Naive thymus-derived CD8-positive, alpha-beta T cell (primary cell): ENCODE measurements at regions not wholly inside any gene's neighbourhood (a gene's known extent, or its start where the extent isn't known, plus 50 kb on each side); places are given as distances from the start of the nearest gene placed in this dataset.
A peak's percentile ranks its signal among the peaks of the same experiment; 100 is the strongest.

Experiments
- ATAC-seq, 2 donors: fragments of 150-1000 bp; cut with Tn5 transposase in 1 of 2; sonication (Bioruptor Pico), chemical (Tn5 transposase) in 1 of 2; 1 replicate in 1 of 2; 2 replicates in 1 of 2; pipeline ENCODE4 v1.10.0; 2021; ENCODE audit warnings: mild to moderate bottlenecking in 2 of 2, moderate library complexity in 2 of 2
- POLR2A ChIA-PET: fragments of 350-600 bp; sonication (Branson Sonifier 250); formaldehyde crosslinking; loops from one replicate; lab custom pipeline; 2021; ENCODE audit warnings: antibody characterized with exemption; lab: Charles Lee
- DNase-seq, 10 donors: peaks; one replicate each; pipeline versions ENCODE4 v3.0.0 to v3.0.0-alpha.2; 2020 to 2022
- H3K27ac Mint-ChIP-seq, 10 donors: one replicate each; pipeline ENCODE4 v1.8.0; 2020 to 2022; ENCODE audit warnings: mild to moderate bottlenecking in 10 of 10, mixed read lengths in 10 of 10, moderate library complexity in 4 of 10, inconsistent platforms in 1 of 10
- H3K27me3 Mint-ChIP-seq, 5 donors: one replicate each; pipeline ENCODE4 v1.8.0; 2021 to 2022; ENCODE audit warnings: mixed read lengths in 5 of 5
- H3K36me3 Mint-ChIP-seq, 3 donors: one replicate each; pipeline ENCODE4 v1.8.0; 2020 to 2022; ENCODE audit warnings: mixed read lengths in 3 of 3, mild to moderate bottlenecking in 2 of 3, inconsistent platforms in 1 of 3
- H3K4me1 Mint-ChIP-seq, 4 donors: one replicate each; pipeline ENCODE4 v1.8.0; 2021 to 2022; ENCODE audit warnings: mixed read lengths in 4 of 4
- H3K4me3 Mint-ChIP-seq, 10 donors: one replicate each; pipeline ENCODE4 v1.8.0; 2020 to 2022; ENCODE audit warnings: mild to moderate bottlenecking in 10 of 10, mixed read lengths in 10 of 10, moderate library complexity in 6 of 10, inconsistent platforms in 1 of 10
- H3K9me3 Mint-ChIP-seq, 9 donors: one replicate each; pipeline ENCODE4 v1.8.0; 2020 to 2022; ENCODE audit warnings: mixed read lengths in 9 of 9, mild to moderate bottlenecking in 3 of 9, inconsistent platforms in 1 of 9, moderate library complexity in 1 of 9

GRCh38 chr6:129938249-129939020, 77.3 kb upstream of the TMEM244 start:
- H3K36me3 Mint-ChIP-seq, result no peaks in the 10 kb centered on the region
- DNase-seq (no peak), ATAC-seq (no peak)
- POLR2A ChIA-PET, result interaction anchor here (0.7 kb wide), 1 partner anchor 262 kb away, joined by 4 read pairs; no protein-coding TSS in a partner anchor
- peaks cover 10 to 25% (median 16%) of the 10 kb centered on the region in 5 donors for H3K27me3 Mint-ChIP-seq
- no peaks in the 10 kb centered on the region for H3K4me1 Mint-ChIP-seq
- no peaks in the 10 kb centered on the region for H3K9me3 Mint-ChIP-seq
- H3K4me3 Mint-ChIP-seq, result no peak overlapping the region
- H3K27ac Mint-ChIP-seq, result no peak overlapping the region

GRCh38 chr6:129936329-129937165, 75.4 kb upstream of the TMEM244 start:
- ATAC-seq (peak in 1 of 2 donors; percentile 41), DNase-seq (peak in 7 of 10 donors; percentile 15 to 36 (median 30))
- H3K4me3 Mint-ChIP-seq, result no peak overlapping the region
- H3K36me3 Mint-ChIP-seq, result no peaks in the 10 kb centered on the region
- H3K4me1 Mint-ChIP-seq, result peaks cover 0 to 2% (median 0%) of the 10 kb centered on the region in 4 donors
- no peak overlapping the region for H3K27ac Mint-ChIP-seq
- POLR2A ChIA-PET, result no interaction called here
- H3K27me3 Mint-ChIP-seq, result peaks cover 10 to 25% (median 16%) of the 10 kb centered on the region in 5 donors
- H3K9me3 Mint-ChIP-seq, result no peaks in the 10 kb centered on the region

GRCh38 chr6:129932321-129932720, 71.2 kb upstream of the TMEM244 start:
- no peak for ATAC-seq
- no peaks in the 10 kb centered on the region for H3K36me3 Mint-ChIP-seq
- POLR2A ChIA-PET, result no interaction called here

GRCh38 chr6:129929433-129929832, 68.3 kb upstream of the TMEM244 start:
- H3K4me3 Mint-ChIP-seq, result no peak overlapping the region
- H3K9me3 Mint-ChIP-seq, result no peaks in the 10 kb centered on the region
- no peak overlapping the region for H3K27ac Mint-ChIP-seq
- no peak for DNase-seq
- no peak for ATAC-seq
- peaks cover 0 to 10% (median 0%) of the 10 kb centered on the region in 5 donors for H3K27me3 Mint-ChIP-seq
- POLR2A ChIA-PET, result no interaction called here
- H3K4me1 Mint-ChIP-seq, result peaks cover 0 to 5% (median under 1%) of the 10 kb centered on the region in 4 donors
- no peaks in the 10 kb centered on the region for H3K36me3 Mint-ChIP-seq

More at GRCh38 chr6:129932321-129932720, 71.2 kb upstream of the TMEM244 start:
- no peaks in the 10 kb centered on the region for H3K9me3 Mint-ChIP-seq
- peaks cover 0 to 7% (median 0%) of the 10 kb centered on the region in 5 donors for H3K27me3 Mint-ChIP-seq
- H3K27ac Mint-ChIP-seq, result no peak overlapping the region
- no peak for DNase-seq
- no peak overlapping the region for H3K4me3 Mint-ChIP-seq
- peaks cover 0 to 5% (median under 1%) of the 10 kb centered on the region in 4 donors for H3K4me1 Mint-ChIP-seq

GRCh38 chr6:129923530-129924250, 62.6 kb upstream of the TMEM244 start:
- ATAC-seq (no peak), DNase-seq (no peak)
- Mint-ChIP-seq H3K9me3 (no peaks in the 10 kb centered on the region), H3K27ac (no peak overlapping the region), H3K36me3 (no peaks in the 10 kb centered on the region), H3K4me1 (no peaks in the 10 kb centered on the region), H3K27me3 (peaks cover 0 to 8% (median 0%) of the 10 kb centered on the region in 5 donors), H3K4me3 (no peak overlapping the region)
- POLR2A ChIA-PET, result no interaction called here

GRCh38 chr6:129921169-129921817, 60.2 kb upstream of the TMEM244 start:
- no peak overlapping the region for H3K4me3 Mint-ChIP-seq
- no peaks in the 10 kb centered on the region for H3K4me1 Mint-ChIP-seq
- ATAC-seq, result no peak
- POLR2A ChIA-PET, result no interaction called here
- H3K36me3 Mint-ChIP-seq, result no peaks in the 10 kb centered on the region
- H3K27ac Mint-ChIP-seq, result no peak overlapping the region
- no peaks in the 10 kb centered on the region for H3K9me3 Mint-ChIP-seq
- H3K27me3 Mint-ChIP-seq, result peaks cover 0 to 1% (median 0%) of the 10 kb centered on the region in 5 donors
- no peak for DNase-seq

- Mint-ChIP-seq H3K27ac (no peak overlapping the region), H3K27me3 (peaks cover 0 to 1% (median 0%) of the 10 kb centered on the region in 5 donors), H3K4me1 (no peaks in the 10 kb centered on the region), H3K4me3 (no peak overlapping the region), H3K36me3 (peaks cover 0 to 2% (median 0%) of the 10 kb centered on the region in 3 donors), H3K9me3 (peaks cover 0 to 3% (median 0%) of the 10 kb centered on the region in 9 donors)
- POLR2A ChIA-PET, result no interaction called here
- ATAC-seq (no peak), DNase-seq (no peak)
These were observed 59.1 kb upstream of the TMEM244 start for GRCh38 chr6:129920103-129920798.

- Mint-ChIP-seq H3K4me3 (no peak overlapping the region), H3K9me3 (peaks cover 0 to 3% (median 0%) of the 10 kb centered on the region in 9 donors)
- POLR2A ChIA-PET, result no interaction called here
These were observed 50.6 kb upstream of the TMEM244 start for GRCh38 chr6:129911732-129912131.

More at GRCh38 chr6:129911732-129912131, 50.6 kb upstream of the TMEM244 start:
- peaks cover 0 to 3% (median 1%) of the 10 kb centered on the region in 4 donors for H3K4me1 Mint-ChIP-seq
- H3K27me3 Mint-ChIP-seq, result peaks cover 0 to under 1% (median 0%) of the 10 kb centered on the region in 5 donors
- no peak overlapping the region for H3K27ac Mint-ChIP-seq
- H3K36me3 Mint-ChIP-seq, result peaks cover 0 to 2% (median 0%) of the 10 kb centered on the region in 3 donors
- ATAC-seq, result no peak
- no peak for DNase-seq
